ENCODE measurements at regions not wholly inside any gene's neighbourhood (a gene's known extent, or its start where the extent isn't known, plus 50 kb on each side); places are given as distances from the start of the nearest gene placed in this dataset.
"Not testable (repeated sequence)": the region's sequence is repeated elsewhere in the genome, so short reads cannot be mapped to it uniquely, and the experiment has no call there.

GRCh38 chr5:97501286-97501964 is 318.4 kb upstream of the RIOK2 start (continued):
- TF ChIP-seq ATF6 (CRISPR knock-in tag; IDR thresholded peaks at IDR 0.05): no peak

DNA sequence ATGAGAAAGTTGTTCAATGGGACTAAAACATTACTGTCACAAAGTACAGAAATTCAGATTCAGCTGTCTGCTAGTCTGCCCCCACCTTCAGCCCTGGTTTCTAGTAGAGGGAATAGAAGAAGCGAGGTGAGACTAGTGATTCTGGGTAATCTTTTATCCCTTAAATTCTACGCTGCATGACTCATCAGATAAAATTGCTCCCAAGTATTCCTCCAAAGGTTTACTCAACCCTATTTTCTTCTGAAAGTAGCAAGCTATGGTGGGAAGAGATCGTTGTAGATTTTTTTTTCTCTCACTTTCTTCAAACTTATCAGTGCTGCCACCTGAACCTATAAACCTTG is 318.9 kb upstream of the RIOK2 start:
- no peak overlapping the region for H3K27ac Mint-ChIP-seq
- ATAC-seq: no peak
- DNase-seq (ENCODE audit: low spot score): no peak
- no peak overlapping the region for H3K4me3 Mint-ChIP-seq
- H3K36me3 Mint-ChIP-seq: no peaks in the 10 kb centered on the region
- TF ChIP-seq ZNF281 (CRISPR knock-in tag; IDR thresholded peaks at IDR 0.05): no peak
- ChIA-PET CTCF (interaction anchor here (1.7 kb wide), 1 partner anchor 32 kb away, joined by 5 read pairs; no protein-coding TSS in a partner anchor), POLR2A (no interaction called here)
- H3K4me1 Mint-ChIP-seq: peaks cover 3% of the 10 kb centered on the region; the same call in 1 of the 2 replicates
- H3K9me3 Mint-ChIP-seq: no peaks in the 10 kb centered on the region
- peaks cover 5% of the 10 kb centered on the region for H3K27me3 Mint-ChIP-seq (ENCODE audit: low read depth)

DNA sequence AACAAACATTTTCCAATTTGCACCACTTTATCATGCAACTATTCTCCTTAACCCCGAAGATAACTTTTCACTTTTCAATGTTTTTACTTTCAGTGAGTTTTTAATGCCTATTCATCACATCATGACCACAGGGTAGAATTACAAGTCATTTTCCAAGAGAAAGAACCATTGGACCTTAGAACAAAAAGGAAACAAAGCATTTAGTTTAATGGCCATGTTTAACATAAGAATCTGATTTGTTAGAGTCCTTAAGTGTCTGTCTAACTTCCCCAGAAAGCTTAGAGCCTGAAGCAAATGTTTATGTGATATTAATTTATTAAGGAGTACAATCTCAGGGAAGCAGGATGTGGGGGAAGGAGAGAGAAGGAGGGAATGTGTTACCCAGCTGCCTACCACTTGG is 325.8 kb upstream of the RIOK2 start:
- no peak for TF ChIP-seq ZNF138 (CRISPR knock-in tag; conservative IDR thresholded peaks at IDR 0.05)
- DNase-seq (ENCODE audit: low spot score): no peak
- no peak overlapping the region for H3K4me3 Mint-ChIP-seq
- ChIA-PET POLR2A (no interaction called here), CTCF (no interaction called here)
- peak; percentile 73 for ATAC-seq
- peaks cover 28% of the 10 kb centered on the region for H3K4me1 Mint-ChIP-seq
- H3K27me3 Mint-ChIP-seq (ENCODE audit: low read depth): peaks cover 42% of the 10 kb centered on the region
- no peak overlapping the region for H3K27ac Mint-ChIP-seq
- H3K9me3 Mint-ChIP-seq: peaks cover 4% of the 10 kb centered on the region
- H3K36me3 Mint-ChIP-seq: 0 out of 2 replicates have a peak, but pooled peaks cover 3% of the 10 kb centered on the region

DNA sequence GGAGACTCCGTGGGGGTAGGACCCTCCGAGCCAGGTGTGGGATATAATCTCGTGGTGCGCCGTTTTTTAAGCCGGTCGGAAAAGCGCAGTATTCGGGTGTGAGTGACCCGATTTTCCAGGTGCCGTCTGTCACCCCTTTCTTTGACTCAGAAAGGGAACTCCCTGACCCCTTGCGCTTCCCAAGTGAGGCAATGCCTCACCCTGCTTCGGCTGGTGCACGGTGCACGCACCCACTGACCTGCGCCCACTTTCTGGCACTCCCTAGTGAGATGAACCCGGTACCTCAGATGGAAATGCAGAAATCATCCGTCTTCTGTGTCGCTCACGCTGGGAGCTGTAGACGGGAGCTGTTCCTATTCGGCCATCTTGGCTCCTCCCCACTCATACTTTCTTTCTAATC is 336.5 kb upstream of the RIOK2 start:
- ATAC-seq; H3K36me3 Mint-ChIP-seq; DNase-seq (ENCODE audit: low spot score); H3K27me3 Mint-ChIP-seq (ENCODE audit: low read depth); POLR2A ChIA-PET; H3K4me1 Mint-ChIP-seq; CTCF ChIA-PET; H3K27ac Mint-ChIP-seq; H3K4me3 Mint-ChIP-seq: not testable (repeated sequence)
- H3K9me3 Mint-ChIP-seq: peaks cover 15% of the 10 kb centered on the region

DNA sequence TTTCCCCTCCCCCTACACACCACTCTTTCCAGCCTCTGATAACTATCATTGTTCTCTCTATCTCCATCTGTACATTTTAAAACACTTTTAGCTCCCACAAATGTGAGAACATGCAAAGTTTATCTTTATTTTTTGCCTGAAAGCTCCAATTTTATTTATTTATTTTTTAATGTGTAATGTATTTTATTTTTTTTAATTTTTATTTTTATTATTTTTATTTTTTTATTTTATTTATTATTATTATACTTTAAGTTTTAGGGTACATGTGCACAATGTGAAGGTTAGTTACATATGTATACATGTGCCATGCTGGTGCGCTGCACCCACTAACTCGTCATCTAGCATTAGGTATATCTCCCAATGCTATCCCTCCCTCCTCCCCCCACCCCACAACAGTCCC is 340.3 kb upstream of the RIOK2 start:
- peaks cover 24% of the 10 kb centered on the region for H3K4me1 Mint-ChIP-seq
- H3K27ac Mint-ChIP-seq; H3K9me3 Mint-ChIP-seq; POLR2A ChIA-PET; H3K27me3 Mint-ChIP-seq (ENCODE audit: low read depth); DNase-seq (ENCODE audit: low spot score); H3K36me3 Mint-ChIP-seq; CTCF ChIA-PET; H3K4me3 Mint-ChIP-seq; ATAC-seq: not testable (repeated sequence)
- peak; percentile 96 for TF ChIP-seq HMGA2 (CRISPR knock-in tag; IDR thresholded peaks at IDR 0.05)

- ChIA-PET POLR2A (no interaction called here), CTCF (interaction anchor here (0.7 kb wide), 1 partner anchor 8 kb away, joined by 3 read pairs; no protein-coding TSS in a partner anchor)
- Mint-ChIP-seq H3K27me3 (ENCODE audit: low read depth) (no peaks in the 10 kb centered on the region), H3K9me3 (no peaks in the 10 kb centered on the region; the same call in 1 of the 2 replicates), H3K27ac (no peak overlapping the region), H3K4me3 (no peak overlapping the region), H3K4me1 (peaks cover 20% of the 10 kb centered on the region), H3K36me3 (no peaks in the 10 kb centered on the region; the same call in 1 of the 2 replicates)
- no peak for DNase-seq (ENCODE audit: low spot score)
- no peak for ATAC-seq
- TF ChIP-seq CBFB (CRISPR knock-in tag; IDR thresholded peaks at IDR 0.05; ENCODE audit: low read depth): no peak
- TF ChIP-seq RELA (CRISPR knock-in tag; IDR thresholded peaks at IDR 0.05; ENCODE audit: borderline replicate concordance): no peak
- TF ChIP-seq SOX15 (CRISPR knock-in tag; IDR thresholded peaks at IDR 0.05): no peak
- TF ChIP-seq, protein P1, sequence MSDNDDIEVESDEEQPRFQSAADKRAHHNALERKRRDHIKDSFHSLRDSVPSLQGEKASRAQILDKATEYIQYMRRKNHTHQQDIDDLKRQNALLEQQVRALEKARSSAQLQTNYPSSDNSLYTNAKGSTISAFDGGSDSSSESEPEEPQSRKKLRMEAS (CRISPR knock-in tag; IDR thresholded peaks at IDR 0.05): no peak
- TF ChIP-seq, protein P2, sequence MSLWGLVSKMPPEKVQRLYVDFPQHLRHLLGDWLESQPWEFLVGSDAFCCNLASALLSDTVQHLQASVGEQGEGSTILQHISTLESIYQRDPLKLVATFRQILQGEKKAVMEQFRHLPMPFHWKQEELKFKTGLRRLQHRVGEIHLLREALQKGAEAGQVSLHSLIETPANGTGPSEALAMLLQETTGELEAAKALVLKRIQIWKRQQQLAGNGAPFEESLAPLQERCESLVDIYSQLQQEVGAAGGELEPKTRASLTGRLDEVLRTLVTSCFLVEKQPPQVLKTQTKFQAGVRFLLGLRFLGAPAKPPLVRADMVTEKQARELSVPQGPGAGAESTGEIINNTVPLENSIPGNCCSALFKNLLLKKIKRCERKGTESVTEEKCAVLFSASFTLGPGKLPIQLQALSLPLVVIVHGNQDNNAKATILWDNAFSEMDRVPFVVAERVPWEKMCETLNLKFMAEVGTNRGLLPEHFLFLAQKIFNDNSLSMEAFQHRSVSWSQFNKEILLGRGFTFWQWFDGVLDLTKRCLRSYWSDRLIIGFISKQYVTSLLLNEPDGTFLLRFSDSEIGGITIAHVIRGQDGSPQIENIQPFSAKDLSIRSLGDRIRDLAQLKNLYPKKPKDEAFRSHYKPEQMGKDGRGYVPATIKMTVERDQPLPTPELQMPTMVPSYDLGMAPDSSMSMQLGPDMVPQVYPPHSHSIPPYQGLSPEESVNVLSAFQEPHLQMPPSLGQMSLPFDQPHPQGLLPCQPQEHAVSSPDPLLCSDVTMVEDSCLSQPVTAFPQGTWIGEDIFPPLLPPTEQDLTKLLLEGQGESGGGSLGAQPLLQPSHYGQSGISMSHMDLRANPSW (CRISPR knock-in tag; conservative IDR thresholded peaks at IDR 0.05; ENCODE audit: low read depth): no peak
- no peak for TF ChIP-seq MYBL2 (CRISPR knock-in tag; IDR thresholded peaks at IDR 0.05)
- TF ChIP-seq GTF2I (CRISPR knock-in tag; conservative IDR thresholded peaks at IDR 0.05): no peak
- TF ChIP-seq PRRX2 (CRISPR knock-in tag; IDR thresholded peaks at IDR 0.05): no peak
- TF ChIP-seq FOXK1 (CRISPR knock-in tag; IDR thresholded peaks at IDR 0.05): no peak
- no peak for TF ChIP-seq OVOL2 (CRISPR knock-in tag; IDR thresholded peaks at IDR 0.05; ENCODE audit: borderline replicate concordance)
- TF ChIP-seq, protein P3, sequence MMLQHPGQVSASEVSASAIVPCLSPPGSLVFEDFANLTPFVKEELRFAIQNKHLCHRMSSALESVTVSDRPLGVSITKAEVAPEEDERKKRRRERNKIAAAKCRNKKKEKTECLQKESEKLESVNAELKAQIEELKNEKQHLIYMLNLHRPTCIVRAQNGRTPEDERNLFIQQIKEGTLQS (CRISPR knock-in tag; conservative IDR thresholded peaks at IDR 0.05): no peak
Observed at GRCh38 chr5:97525780-97526179, 342.7 kb upstream of the RIOK2 start.

All from WTC11 (cell line).